ENCODE measurements at regions not wholly inside any gene's neighbourhood (a gene's known extent, or its start where the extent isn't known, plus 50 kb on each side); places are given as distances from the start of the nearest gene placed in this dataset.
A peak's percentile ranks its signal among the peaks of the same experiment; 100 is the strongest.

- no peak overlapping the region for H3K4me3 ChIP-seq
- no peak overlapping the region for H3K27ac ChIP-seq
- no peaks in the 10 kb centered on the region for H3K9me3 ChIP-seq
- no peaks in the 10 kb centered on the region for H3K27me3 ChIP-seq
- H3K36me3 ChIP-seq: no peaks in the 10 kb centered on the region
- no peak for DNase-seq (ENCODE audit: low spot score in 2 of 2)
- intact Hi-C loops (cut with DNase I): no loop called here
- peaks cover 5 to 17% of the 10 kb centered on the region in 2 donors for H3K4me1 ChIP-seq
- no peak for TF ChIP-seq CTCF (IDR thresholded peaks at IDR 0.05)
Measured at GRCh38 chr2:160913323-160913722, 246.9 kb upstream of the TANK start.

GRCh38 chr2:160914217-160914616 is 246.0 kb upstream of the TANK start:
- H3K27ac ChIP-seq: no peak overlapping the region
- intact Hi-C loops (cut with DNase I): no loop called here
- no peak for DNase-seq (ENCODE audit: low spot score in 2 of 2)
- no peaks in the 10 kb centered on the region for H3K36me3 ChIP-seq
- peaks cover 5 to 17% of the 10 kb centered on the region in 2 donors for H3K4me1 ChIP-seq
- H3K9me3 ChIP-seq: no peaks in the 10 kb centered on the region
- no peak for TF ChIP-seq CTCF (IDR thresholded peaks at IDR 0.05)
- no peaks in the 10 kb centered on the region for H3K27me3 ChIP-seq
- no peak overlapping the region for H3K4me3 ChIP-seq

- Histone ChIP-seq H3K27me3 (no peaks in the 10 kb centered on the region), H3K36me3 (no peaks in the 10 kb centered on the region), H3K4me1 (peaks cover 6% of the 10 kb centered on the region in 2 donors), H3K9me3 (no peaks in the 10 kb centered on the region), H3K4me3 (no peak overlapping the region), H3K27ac (no peak overlapping the region)
- intact Hi-C loops (cut with DNase I): no loop called here
- no peak for DNase-seq (ENCODE audit: low spot score in 2 of 2)
- TF ChIP-seq CTCF (IDR thresholded peaks at IDR 0.05): no peak
Measured at GRCh38 chr2:160916300-160916699, 243.9 kb upstream of the TANK start.

GRCh38 chr2:160917850-160918249 is 242.4 kb upstream of the TANK start:
- Histone ChIP-seq H3K9me3 (no peaks in the 10 kb centered on the region), H3K27me3 (no peaks in the 10 kb centered on the region), H3K36me3 (no peaks in the 10 kb centered on the region), H3K4me1 (peaks cover 2 to 5% of the 10 kb centered on the region in 2 donors), H3K4me3 (no peak overlapping the region), H3K27ac (no peak overlapping the region)
- intact Hi-C loops (cut with DNase I): no loop called here
- DNase-seq (ENCODE audit: low spot score in 2 of 2): no peak
- no peak for TF ChIP-seq CTCF (IDR thresholded peaks at IDR 0.05)

GRCh38 chr2:160918258-160918657 is 242.0 kb upstream of the TANK start:
- no peak for TF ChIP-seq CTCF (IDR thresholded peaks at IDR 0.05)
- intact Hi-C loops (cut with DNase I): no loop called here
- H3K4me1 ChIP-seq: peaks cover 2 to 5% of the 10 kb centered on the region in 2 donors
- H3K36me3 ChIP-seq: no peaks in the 10 kb centered on the region
- no peak overlapping the region for H3K27ac ChIP-seq
- no peak for DNase-seq (ENCODE audit: low spot score in 2 of 2)
- H3K27me3 ChIP-seq: no peaks in the 10 kb centered on the region
- H3K4me3 ChIP-seq: no peak overlapping the region
- no peaks in the 10 kb centered on the region for H3K9me3 ChIP-seq

- intact Hi-C loops (cut with DNase I): no loop called here
- H3K27ac ChIP-seq: no peak overlapping the region
- H3K27me3 ChIP-seq: no peaks in the 10 kb centered on the region
- H3K4me3 ChIP-seq: no peak overlapping the region
- peaks cover 2 to 5% of the 10 kb centered on the region in 2 donors for H3K4me1 ChIP-seq
- no peaks in the 10 kb centered on the region for H3K9me3 ChIP-seq
- TF ChIP-seq CTCF (IDR thresholded peaks at IDR 0.05): peak in 2 of 3 experiments; percentile 9 to 38
- no peaks in the 10 kb centered on the region for H3K36me3 ChIP-seq
- DNase-seq (ENCODE audit: low spot score in 2 of 2): peak in 1 of 2 donors; percentile 66
Measured at GRCh38 chr2:160918906-160919503, 241.2 kb upstream of the TANK start.

Measured in ascending aorta (tissue), 2 donors.